Keratinocyte (primary cell): ENCODE measurements at regions not wholly inside any gene's neighbourhood (a gene's known extent, or its start where the extent isn't known, plus 50 kb on each side); places are given as distances from the start of the nearest gene placed in this dataset.

ENCODE experiments used
- DNase-seq: peaks from one replicate; pipeline ENCODE4 v3.0.0-alpha.2; 2011; ENCODE audit warnings: low read depth, missing footprints, low spot score
- FAIRE-seq: peaks from 2 replicates; lab custom pipeline; 2011; peaks lifted over from hg19 to GRCh38; lab: Jason Lieb, UNC
- H2AFZ ChIP-seq: 2 replicates; pipeline ENCODE4 v1.6.0; 2012; ENCODE audit warnings: low read length, control low read depth, inconsistent platforms; ENCODE audit not compliant: control insufficient read depth
- H3K27ac ChIP-seq: 2 replicates; pipeline ENCODE4 v1.5.1; 2011; ENCODE audit warnings: low read length; ENCODE audit not compliant: control insufficient read depth, insufficient read depth
- H3K27me3 ChIP-seq: 3 replicates; pipeline ENCODE4 v1.6.0; 2011; ENCODE audit warnings: low read length; ENCODE audit not compliant: control insufficient read depth, insufficient read depth; ENCODE audit errors: extremely low read depth
- H3K36me3 ChIP-seq, 2 experiments: 2 replicates in 1 of 2; 3 replicates in 1 of 2; pipeline ENCODE4 v1.5.1; 2011; ENCODE audit warnings: low read length in 2 of 2, mild to moderate bottlenecking in 1 of 2; ENCODE audit not compliant: control insufficient read depth in 2 of 2, insufficient read depth in 2 of 2; ENCODE audit errors: extremely low read depth in 1 of 2
- H3K4me1 ChIP-seq: 3 replicates; pipeline ENCODE4 v1.5.1; 2011; ENCODE audit warnings: low read length; ENCODE audit not compliant: control insufficient read depth, insufficient read depth; ENCODE audit errors: extremely low read depth
- H3K4me2 ChIP-seq: 3 replicates; pipeline ENCODE4 v1.6.0; 2011; ENCODE audit warnings: low read depth, low read length; ENCODE audit not compliant: control insufficient read depth, insufficient read depth; ENCODE audit errors: extremely low read depth
- H3K4me3 ChIP-seq, 3 experiments: fragments of 200-600 bp in 1 of 3; sonication (generic) in 1 of 3; 2 replicates in 2 of 3; 3 replicates in 1 of 3; pipeline ENCODE4 v1.5.1; 2011 to 2016; ENCODE audit warnings: low read length in 3 of 3, mild to moderate bottlenecking in 3 of 3, control low read depth in 2 of 3, inconsistent platforms in 1 of 3, low read depth in 1 of 3, mixed read lengths in 1 of 3, mixed run types in 1 of 3, moderate library complexity in 1 of 3; ENCODE audit not compliant: control insufficient read depth in 2 of 3, insufficient read depth in 2 of 3; ENCODE audit errors: extremely low read depth in 1 of 3
- H3K79me2 ChIP-seq: 2 replicates; pipeline ENCODE4 v1.6.0; 2012; ENCODE audit warnings: low read length; ENCODE audit not compliant: control insufficient read depth, insufficient read depth
- H3K9ac ChIP-seq: 3 replicates; pipeline ENCODE4 v1.6.0; 2011; ENCODE audit warnings: low read length; ENCODE audit not compliant: control insufficient read depth, insufficient read depth; ENCODE audit errors: extremely low read depth
- H3K9me1 ChIP-seq: 3 replicates; pipeline ENCODE4 v1.6.0; 2011; ENCODE audit warnings: low read length; ENCODE audit not compliant: control insufficient read depth, insufficient read depth; ENCODE audit errors: extremely low read depth
- H3K9me3 ChIP-seq: 2 replicates; pipeline ENCODE4 v1.5.1; 2012; ENCODE audit warnings: low read depth, low read length; ENCODE audit not compliant: control insufficient read depth
- H4K20me1 ChIP-seq: 3 replicates; pipeline ENCODE4 v1.6.0; 2011; ENCODE audit warnings: low read length; ENCODE audit not compliant: control insufficient read depth, insufficient read depth; ENCODE audit errors: extremely low read depth
- EZH2 ChIP-seq: IDR thresholded peaks from one replicate; pipeline ENCODE4 v1.6.1; 2012; ENCODE audit warnings: inconsistent platforms, mild to moderate bottlenecking, low read length, moderate library complexity
- dilution Hi-C: fragments of 300-500 bp; cut with MboI; formaldehyde crosslinking; loops from one replicate; pipeline ENCODE4 v1.7.0; 2020; ENCODE audit warnings: low sequenced_read_pairs; ENCODE audit not compliant: extremely low pct_ligation_motif_present
- TF ChIP-seq, protein P1 (sequence below), 3 experiments: IDR thresholded peaks in 1 of 3; conservative IDR thresholded peaks in 1 of 3; optimal IDR thresholded peaks in 1 of 3; 2 replicates in 2 of 3; 3 replicates in 1 of 3; pipeline versions ENCODE3 to v1.5.1; 2011; ENCODE audit warnings: low read length in 3 of 3, mild to moderate bottlenecking in 3 of 3, moderate library complexity in 2 of 3, control low read depth in 1 of 3, inconsistent platforms in 1 of 3; ENCODE audit not compliant: insufficient read depth in 2 of 3; ENCODE audit errors: extremely low read depth in 1 of 3

GRCh38 chr1:194602184-194602583, 1415.8 kb upstream of the B3GALT2 start:
- Histone ChIP-seq H3K27me3 (no peaks in the 10 kb centered on the region), H2AFZ (no peak overlapping the region), H3K4me2 (no peak overlapping the region), H3K9me1 (no peaks in the 10 kb centered on the region), H3K36me3 (no peaks in the 10 kb centered on the region), H3K27ac (no peak overlapping the region), H3K79me2 (no peaks in the 10 kb centered on the region), H3K4me1 (no peaks in the 10 kb centered on the region), H4K20me1 (no peaks in the 10 kb centered on the region), H3K4me3 (no peak overlapping the region), H3K9me3 (no peaks in the 10 kb centered on the region), H3K9ac (no peak overlapping the region)
- DNase-seq: no peak
- no peak for TF ChIP-seq EZH2
- TF ChIP-seq, protein P1, sequence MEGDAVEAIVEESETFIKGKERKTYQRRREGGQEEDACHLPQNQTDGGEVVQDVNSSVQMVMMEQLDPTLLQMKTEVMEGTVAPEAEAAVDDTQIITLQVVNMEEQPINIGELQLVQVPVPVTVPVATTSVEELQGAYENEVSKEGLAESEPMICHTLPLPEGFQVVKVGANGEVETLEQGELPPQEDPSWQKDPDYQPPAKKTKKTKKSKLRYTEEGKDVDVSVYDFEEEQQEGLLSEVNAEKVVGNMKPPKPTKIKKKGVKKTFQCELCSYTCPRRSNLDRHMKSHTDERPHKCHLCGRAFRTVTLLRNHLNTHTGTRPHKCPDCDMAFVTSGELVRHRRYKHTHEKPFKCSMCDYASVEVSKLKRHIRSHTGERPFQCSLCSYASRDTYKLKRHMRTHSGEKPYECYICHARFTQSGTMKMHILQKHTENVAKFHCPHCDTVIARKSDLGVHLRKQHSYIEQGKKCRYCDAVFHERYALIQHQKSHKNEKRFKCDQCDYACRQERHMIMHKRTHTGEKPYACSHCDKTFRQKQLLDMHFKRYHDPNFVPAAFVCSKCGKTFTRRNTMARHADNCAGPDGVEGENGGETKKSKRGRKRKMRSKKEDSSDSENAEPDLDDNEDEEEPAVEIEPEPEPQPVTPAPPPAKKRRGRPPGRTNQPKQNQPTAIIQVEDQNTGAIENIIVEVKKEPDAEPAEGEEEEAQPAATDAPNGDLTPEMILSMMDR (optimal IDR thresholded peaks at IDR 0.05 in 1 of 3, IDR thresholded peaks at IDR 0.05 in 1 of 3, conservative IDR thresholded peaks at IDR 0.05 in 1 of 3; ENCODE audit: extremely low read depth in 1 of 3, insufficient read depth in 2 of 3, low read length in 3 of 3): no peak
- dilution Hi-C loops: no loop called here
- FAIRE-seq: no peak

DNA sequence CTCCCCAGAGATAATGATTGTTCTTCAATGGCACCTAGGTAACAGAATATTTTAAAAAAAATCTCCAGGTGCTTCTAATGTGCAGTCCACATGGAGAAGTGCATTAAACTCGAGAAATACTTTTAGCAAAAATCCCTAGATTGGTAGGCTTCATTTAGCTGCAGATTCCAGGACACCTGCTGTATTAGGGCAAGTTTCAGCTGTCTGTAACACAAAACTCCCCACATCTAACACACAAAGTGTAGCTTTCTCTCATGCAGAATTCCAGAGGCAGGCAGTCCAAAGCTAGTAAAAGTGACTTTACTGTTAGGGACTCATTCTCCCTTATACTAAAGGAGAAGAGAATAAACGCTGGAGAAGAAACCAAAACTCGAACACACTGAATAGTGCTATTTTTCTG, 1414.3 kb upstream of the B3GALT2 start:
- no peak overlapping the region for H3K4me2 ChIP-seq
- no peak overlapping the region for H3K27ac ChIP-seq
- no peak overlapping the region for H3K9ac ChIP-seq
- no peaks in the 10 kb centered on the region for H3K36me3 ChIP-seq
- no peaks in the 10 kb centered on the region for H3K9me1 ChIP-seq
- no peak overlapping the region for H2AFZ ChIP-seq
- TF ChIP-seq EZH2: no peak
- TF ChIP-seq, protein P1 (optimal IDR thresholded peaks at IDR 0.05 in 1 of 3, IDR thresholded peaks at IDR 0.05 in 1 of 3, conservative IDR thresholded peaks at IDR 0.05 in 1 of 3; ENCODE audit: extremely low read depth in 1 of 3, insufficient read depth in 2 of 3, low read length in 3 of 3): no peak
- no peaks in the 10 kb centered on the region for H4K20me1 ChIP-seq
- no peaks in the 10 kb centered on the region for H3K9me3 ChIP-seq
- no peaks in the 10 kb centered on the region for H3K27me3 ChIP-seq
- no peaks in the 10 kb centered on the region for H3K4me1 ChIP-seq
- no peaks in the 10 kb centered on the region for H3K79me2 ChIP-seq
- no peak for FAIRE-seq
- no peak overlapping the region for H3K4me3 ChIP-seq
- dilution Hi-C loops: no loop called here
- no peak for DNase-seq
